Cerebellar cortex (tissue), 1 donor: ENCODE measurements at regions not wholly inside any gene's neighbourhood (a gene's known extent, or its start where the extent isn't known, plus 50 kb on each side); places are given as distances from the start of the nearest gene placed in this dataset.
"Not testable (repeated sequence)": the region's sequence is repeated elsewhere in the genome, so short reads cannot be mapped to it uniquely, and the experiment has no call there.

Experiments used
- DNase-seq: peaks from one replicate; pipeline ENCODE4 v3.0.0-alpha.2; 2015; ENCODE audit warnings: low spot score

DNA sequence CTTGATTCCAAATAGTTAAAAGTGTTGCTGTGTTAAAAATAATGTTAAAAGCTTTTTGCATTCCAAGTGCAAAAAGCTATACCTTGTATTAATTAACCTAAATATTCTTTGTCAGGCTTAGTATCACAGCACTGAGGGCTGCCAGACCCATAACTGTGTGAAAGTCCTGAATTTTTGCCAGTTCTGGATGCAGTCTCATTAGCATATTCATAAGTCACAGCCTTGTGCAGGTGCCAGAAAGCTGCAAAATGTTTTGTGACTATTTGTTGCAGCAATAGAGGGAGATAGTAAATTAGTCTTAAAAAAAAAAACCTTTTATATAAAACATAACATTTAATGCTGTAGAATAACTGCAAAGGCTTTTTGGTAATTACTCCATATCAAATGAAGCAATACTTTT, 56.6 kb downstream of the SLITRK1 start:
- peak; percentile 14 for DNase-seq

- DNase-seq: no peak
These were observed 57.7 kb downstream of the SLITRK1 start for GRCh38 chr13:83824560-83824959.

DNA sequence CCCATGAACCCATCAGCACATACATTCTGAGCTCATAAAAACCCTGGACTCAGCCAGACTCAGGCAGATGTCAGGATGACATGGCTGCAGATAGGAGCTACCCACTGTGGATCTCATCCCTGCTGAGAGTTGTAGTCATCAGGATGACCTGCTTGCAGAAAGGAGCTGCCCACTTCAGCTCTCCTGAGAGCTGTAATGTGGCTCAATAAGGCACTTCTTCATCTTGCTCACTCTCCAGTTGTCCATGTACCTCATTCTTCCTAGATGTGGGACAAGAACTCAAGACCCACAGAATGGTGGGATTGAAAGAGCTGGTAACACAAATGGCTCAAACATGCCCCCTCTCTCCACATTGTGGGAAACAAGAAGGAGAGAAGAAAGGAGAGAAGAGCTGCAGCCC, 58.2 kb downstream of the SLITRK1 start:
- no peak for DNase-seq

DNA sequence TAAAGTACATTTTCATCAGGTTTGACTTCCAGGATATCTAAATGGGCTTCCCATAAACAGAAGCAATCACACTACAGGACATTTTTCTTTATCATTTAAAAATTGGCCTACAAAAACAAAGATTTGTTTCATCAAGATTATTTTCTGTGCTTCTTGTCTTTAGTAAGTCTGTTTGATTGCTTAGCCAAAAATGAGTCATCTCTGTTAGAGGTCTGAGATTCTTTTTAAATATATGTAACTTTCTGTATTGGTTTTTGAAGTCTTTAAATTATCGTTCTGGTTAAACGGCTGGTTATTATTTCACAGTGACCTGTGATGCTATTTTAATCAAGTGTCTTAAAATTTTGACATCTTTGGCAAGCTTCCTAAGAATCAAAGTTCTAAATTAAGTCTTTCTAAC, 62.7 kb downstream of the SLITRK1 start:
- DNase-seq: no peak

GRCh38 chr13:83819156-83819555, 63.1 kb downstream of the SLITRK1 start:
- no peak for DNase-seq

- DNase-seq: no peak
These were observed 66.2 kb downstream of the SLITRK1 start for GRCh38 chr13:83816081-83816480.

- no peak for DNase-seq
These were observed 66.7 kb downstream of the SLITRK1 start for GRCh38 chr13:83815598-83815997.

- DNase-seq: no peak
These were observed 72.1 kb downstream of the SLITRK1 start for GRCh38 chr13:83810136-83810535.

- DNase-seq: no peak
These were observed 77.8 kb downstream of the SLITRK1 start for GRCh38 chr13:83804356-83804962.

- DNase-seq: no peak
These were observed 83.5 kb downstream of the SLITRK1 start for GRCh38 chr13:83798731-83799130.

GRCh38 chr13:83796364-83796763, 85.9 kb downstream of the SLITRK1 start:
- DNase-seq: no peak

- DNase-seq: no peak
These were observed 87.7 kb downstream of the SLITRK1 start for GRCh38 chr13:83794583-83794982.

DNA sequence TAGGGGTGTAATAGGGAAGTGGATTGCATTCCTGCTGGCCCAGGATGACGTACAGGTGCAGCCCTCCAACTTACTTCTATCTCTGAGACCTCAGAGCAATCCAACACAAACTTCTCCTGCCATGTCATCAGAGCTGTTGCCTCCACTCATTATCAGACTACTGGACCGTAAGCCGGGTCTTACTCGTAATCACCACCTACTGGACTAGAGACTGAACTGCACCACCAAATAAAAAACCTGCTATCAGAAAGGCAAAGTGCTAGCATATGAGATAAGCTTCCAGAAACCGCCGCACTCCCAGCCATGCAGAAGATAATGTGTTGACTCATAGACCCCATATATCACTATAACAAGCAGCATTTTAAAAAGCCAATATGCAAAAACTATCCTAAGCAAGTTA, 102.0 kb downstream of the SLITRK1 start:
- no peak for DNase-seq

DNA sequence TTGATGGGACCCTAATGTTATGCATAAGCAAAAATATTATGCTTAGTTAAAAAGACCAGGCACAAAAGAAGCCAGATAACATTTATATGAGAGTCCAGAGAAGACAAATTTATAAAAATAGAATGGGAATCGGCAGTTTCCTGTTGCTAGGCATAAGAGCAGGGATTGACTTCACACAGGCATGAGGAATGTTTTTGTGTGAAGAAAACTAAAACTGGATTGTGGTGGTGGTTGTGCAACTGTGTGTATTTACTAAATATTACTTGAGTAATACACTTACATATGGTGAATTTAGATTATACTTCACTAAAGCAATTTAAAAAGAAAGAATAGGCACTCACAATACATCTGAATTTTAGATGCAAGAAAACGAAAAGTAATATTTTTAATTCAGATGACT, 108.3 kb downstream of the SLITRK1 start:
- DNase-seq: no peak

GRCh38 chr13:83765796-83766195, 116.5 kb downstream of the SLITRK1 start:
- DNase-seq: no peak

DNA sequence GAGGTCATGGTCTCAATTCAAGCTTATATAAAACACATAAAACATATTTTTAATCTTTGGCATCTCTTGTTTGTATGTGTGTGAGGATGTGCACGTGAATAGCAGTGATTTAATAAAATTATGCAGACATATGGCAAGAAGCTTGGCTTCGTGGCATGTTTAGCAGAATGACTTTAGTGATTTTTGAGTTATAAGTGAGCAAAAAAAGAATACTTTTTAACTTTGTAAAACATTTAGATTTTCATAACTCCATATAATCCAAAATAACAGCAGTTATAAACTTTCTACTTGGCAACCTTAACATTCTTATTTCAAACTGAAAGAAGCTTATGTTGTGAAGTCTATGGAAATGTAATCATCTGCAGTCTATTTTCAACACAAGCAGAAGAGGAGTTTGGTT, 120.6 kb downstream of the SLITRK1 start:
- DNase-seq: no peak

DNA sequence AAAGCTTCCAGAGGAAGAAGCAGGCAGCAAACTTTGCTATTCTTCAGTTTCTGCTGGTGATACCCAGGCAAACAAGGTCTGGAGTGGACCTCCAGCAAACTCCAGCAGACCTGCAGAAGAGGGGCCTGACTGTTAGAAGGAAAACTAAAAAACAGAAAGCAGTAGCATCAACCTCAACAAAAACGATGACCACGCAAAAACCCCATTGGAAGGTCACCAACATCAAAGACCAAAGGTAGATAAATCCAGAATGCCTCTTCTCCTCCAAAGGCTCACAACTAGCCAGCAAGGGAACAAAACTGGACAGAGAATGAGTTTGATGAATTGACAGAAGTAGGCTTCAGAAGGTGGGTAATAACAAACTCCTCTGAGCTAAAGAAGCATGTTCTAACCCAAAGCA, 127.1 kb downstream of the SLITRK1 start:
- not testable (repeated sequence) for DNase-seq

DNA sequence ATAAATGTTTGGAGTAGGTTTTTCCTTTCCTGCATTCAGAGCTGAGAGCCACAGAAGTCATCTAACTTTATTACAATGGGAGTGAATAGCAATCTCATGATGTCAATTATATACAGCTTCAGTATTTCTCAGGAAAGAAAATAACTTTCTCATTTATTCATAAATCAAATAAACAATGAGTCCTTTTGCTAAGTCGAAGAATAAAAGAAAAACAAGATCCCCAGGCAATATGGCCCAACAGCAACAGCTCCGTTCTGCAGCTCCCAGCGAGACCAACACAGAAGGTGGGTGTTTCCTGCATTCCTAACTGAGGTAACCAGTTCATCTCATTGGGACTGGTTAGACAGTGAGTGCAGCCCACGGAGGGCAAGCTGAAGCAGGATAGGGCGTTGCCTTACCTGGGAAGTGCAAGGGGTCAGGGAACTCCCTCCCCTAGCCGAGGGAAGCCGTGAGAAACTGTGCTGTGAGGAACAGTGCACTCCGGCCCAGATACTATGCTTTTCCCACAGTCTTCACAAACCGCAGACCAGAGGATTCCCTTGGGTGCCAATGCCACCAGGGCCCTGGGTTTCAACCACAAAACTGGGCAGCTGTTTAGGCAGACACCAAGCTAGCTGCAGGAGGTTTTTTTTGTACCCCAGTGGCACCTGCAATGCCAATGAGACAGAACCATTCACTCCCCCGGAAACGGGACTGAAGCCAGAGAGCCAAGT, 128.2 kb downstream of the SLITRK1 start:
- no peak for DNase-seq

GRCh38 chr13:83752141-83752540, 130.1 kb downstream of the SLITRK1 start:
- no peak for DNase-seq

DNA sequence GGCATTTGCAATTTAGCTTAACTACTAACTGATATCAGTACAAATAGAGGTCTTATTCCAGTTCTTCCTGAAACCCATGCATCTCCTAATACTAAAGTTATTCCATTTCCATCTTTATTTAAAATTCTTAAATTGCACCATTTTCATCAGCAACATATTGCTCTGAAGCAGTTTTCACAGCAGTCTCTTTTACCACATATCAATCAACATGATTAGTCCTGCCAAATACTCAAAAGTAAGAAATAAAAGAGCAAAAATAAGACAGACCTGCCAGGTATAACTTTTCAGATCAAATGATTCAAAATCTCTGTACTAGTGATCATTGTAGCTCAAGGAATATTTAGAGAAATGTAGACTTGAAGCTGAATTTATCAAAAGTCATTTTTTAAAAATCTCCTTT, 141.7 kb downstream of the SLITRK1 start:
- no peak for DNase-seq

- DNase-seq: no peak
These were observed 143.9 kb downstream of the SLITRK1 start for GRCh38 chr13:83738407-83738806.

GRCh38 chr13:83733293-83733692, 149.0 kb downstream of the SLITRK1 start:
- no peak for DNase-seq

GRCh38 chr13:83732755-83733154, 149.5 kb downstream of the SLITRK1 start:
- DNase-seq: no peak

DNA sequence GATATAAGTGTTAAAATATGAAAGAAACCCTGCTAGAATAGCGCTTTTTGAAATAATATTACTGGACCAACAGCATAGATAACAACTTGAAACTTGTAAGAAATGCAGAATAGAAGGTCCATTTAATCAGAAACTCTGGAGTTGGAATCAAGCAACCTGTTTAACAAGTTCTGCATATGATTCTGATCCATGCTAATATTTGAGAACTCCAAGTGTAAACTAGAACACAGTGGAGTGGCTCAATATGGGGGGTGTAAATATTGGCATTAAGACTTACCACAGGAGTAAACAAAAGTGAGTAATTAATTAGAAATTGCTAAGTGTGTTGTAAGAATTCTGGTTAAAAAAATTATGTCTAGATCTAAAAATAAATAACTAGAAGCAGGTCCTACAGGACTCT, 151.2 kb downstream of the SLITRK1 start:
- no peak for DNase-seq
